GM19468 (cell line): ENCODE measurements at regions not wholly inside any gene's neighbourhood (a gene's known extent, or its start where the extent isn't known, plus 50 kb on each side); places are given as distances from the start of the nearest gene placed in this dataset.
A peak's percentile ranks its signal among the peaks of the same experiment; 100 is the strongest.

Source experiments
- ATAC-seq: cut with Tn5 transposase; IDR thresholded peaks from one replicate; pipeline ENCODE4 v1.9.1; 2021; ENCODE audit warnings: mild to moderate bottlenecking, moderate library complexity, moderate number of reproducible peaks; ENCODE audit not compliant: unreplicated experiment; ENCODE audit errors: extremely low read depth

- ATAC-seq, result no peak
These were observed 235.7 kb upstream of the LDB2 start for GRCh38 chr4:17134100-17134499.

GRCh38 chr4:17132226-17132625 is 233.8 kb upstream of the LDB2 start:
- ATAC-seq, result no peak

DNA sequence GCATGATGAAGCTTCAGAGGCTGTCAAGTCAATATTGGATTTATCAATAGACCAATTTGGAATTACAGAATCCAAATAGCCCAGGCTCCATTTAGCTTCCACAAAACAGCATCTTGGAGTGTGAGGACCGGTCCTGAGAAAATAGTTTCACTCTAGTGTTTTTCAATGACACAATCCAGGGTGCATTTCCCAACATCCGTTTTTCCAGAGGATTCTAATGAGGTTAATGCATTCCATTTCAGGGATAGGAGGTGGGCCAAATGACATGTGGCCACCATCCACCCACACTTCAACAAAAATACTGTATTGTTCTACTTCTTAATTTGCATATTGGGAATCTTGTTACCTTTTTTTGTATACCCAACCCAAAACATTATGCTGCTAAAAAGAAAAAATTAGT is 229.8 kb upstream of the LDB2 start:
- no peak for ATAC-seq

- ATAC-seq, result no peak
These were observed 228.0 kb upstream of the LDB2 start for GRCh38 chr4:17126321-17126966.

- ATAC-seq, result no peak
These were observed 226.3 kb upstream of the LDB2 start for GRCh38 chr4:17124767-17125166.

DNA sequence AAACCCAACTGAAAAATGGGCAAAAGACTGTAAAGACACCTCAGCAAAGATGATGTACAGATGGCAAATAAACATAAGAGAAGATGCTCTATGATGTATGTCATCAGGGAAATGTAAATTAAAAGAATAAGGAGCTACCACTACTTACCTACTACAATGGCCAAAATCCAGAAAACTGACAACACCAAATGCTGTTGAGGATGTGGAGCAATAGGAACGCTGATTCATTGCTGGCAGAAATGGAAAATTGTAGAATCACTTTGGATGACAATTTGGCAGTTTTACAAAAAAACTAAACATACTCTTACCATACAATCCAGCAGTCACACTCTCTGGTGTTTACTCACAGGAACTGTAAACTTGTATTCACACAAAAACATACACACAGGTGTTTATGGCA is 222.3 kb upstream of the LDB2 start:
- ATAC-seq, result no peak

- ATAC-seq, result no peak
These were observed 219.3 kb upstream of the LDB2 start for GRCh38 chr4:17117746-17118145.

DNA sequence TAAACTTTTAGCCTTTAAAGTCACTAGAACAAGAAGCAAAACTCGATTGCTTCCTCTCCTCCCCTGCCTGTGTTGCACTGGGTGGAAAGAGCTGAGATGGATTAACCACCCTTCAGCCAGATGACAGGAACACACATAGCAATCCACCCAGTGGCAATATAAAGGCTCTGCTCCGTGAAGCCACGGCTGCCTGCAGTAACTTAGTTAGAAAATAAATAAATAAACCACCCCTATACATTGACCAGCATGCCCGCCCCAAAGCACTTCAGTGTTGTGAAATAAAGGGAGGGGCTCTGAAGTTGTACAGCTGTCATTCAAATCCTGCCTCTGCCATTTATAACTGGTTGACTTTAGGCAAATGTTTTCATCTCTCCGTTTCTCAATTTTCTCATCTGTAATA is 217.1 kb upstream of the LDB2 start:
- ATAC-seq, result no peak

DNA sequence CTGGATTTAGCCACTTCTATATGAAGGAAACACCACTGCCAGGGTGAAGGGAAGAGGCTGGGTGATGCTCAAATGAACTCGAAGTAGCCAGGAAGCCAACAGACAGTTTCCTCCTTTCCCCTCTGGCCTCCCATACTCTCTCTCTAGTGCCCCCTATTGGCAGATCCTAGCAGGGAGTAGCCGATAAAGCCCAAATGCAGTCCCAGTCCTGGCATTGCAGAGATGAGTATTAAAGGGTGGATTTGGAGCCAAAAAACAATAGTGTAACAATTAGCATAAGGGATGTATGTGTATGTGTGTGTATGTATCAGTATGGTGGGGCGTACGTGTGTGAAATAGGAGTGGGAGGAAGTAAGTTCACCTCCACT is 213.8 kb upstream of the LDB2 start:
- no peak for ATAC-seq

- ATAC-seq, result no peak
These were observed 210.7 kb upstream of the LDB2 start for GRCh38 chr4:17109126-17109525.

GRCh38 chr4:17103231-17103630 is 204.8 kb upstream of the LDB2 start:
- no peak for ATAC-seq

DNA sequence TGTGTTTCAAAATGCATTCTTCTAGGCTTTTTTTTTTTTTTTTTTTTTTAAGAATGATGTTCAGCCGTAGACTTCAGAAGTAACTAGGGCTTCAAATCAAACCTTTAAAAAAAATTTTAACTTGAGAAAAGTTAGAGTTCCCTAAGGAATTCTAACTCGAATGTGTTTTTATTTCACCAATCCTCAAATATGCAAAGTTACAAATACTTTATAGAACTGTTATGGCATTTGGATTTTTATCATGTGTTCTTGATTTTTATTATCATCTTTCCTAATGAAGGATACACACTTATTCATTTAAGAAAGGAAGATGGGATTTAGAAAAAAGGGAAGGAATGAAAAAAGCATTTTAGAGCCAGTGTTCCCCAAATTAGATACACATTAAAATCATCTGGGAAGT is 200.6 kb upstream of the LDB2 start:
- no peak for ATAC-seq

- no peak for ATAC-seq
These were observed 200.0 kb upstream of the LDB2 start for GRCh38 chr4:17098401-17098800.

GRCh38 chr4:17097362-17097761 is 198.9 kb upstream of the LDB2 start:
- ATAC-seq, result no peak

DNA sequence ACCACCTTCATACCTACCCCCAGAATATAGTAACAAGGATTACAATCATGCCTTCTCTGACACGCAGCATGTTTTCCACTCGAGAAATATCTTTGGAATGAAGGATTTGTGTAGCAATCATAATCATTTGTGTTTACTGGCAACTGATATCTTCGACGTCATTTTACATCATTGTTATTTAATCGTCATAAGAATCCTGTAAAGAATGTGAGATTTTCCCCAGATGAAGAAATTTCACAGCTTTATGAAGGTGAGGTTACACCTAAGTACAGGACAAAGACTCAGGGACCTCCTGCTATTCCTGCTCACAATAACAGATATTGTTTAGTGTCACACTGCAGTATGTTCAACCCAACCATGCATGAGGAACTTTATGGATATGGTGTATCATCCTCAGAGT is 198.2 kb upstream of the LDB2 start:
- no peak for ATAC-seq

DNA sequence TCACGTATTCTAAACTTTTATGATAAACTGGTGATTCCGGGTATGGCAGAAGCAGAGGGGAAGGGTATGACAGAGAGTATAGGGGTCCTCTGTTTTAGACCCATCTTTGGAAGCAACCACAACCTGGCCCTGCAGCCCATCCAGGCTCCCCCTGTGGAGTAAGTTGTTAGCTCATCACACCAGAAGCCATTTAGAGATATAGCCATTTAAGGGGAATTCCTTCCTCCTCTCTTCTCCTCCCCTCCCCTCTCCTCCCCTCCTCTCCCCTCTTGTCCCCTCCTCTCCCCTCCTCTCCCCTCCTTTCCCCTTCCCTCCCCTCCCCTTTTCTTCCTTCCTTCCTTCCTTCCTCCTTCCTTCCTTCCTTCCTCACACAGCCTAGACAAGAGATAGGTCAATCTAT is 197.3 kb upstream of the LDB2 start:
- no peak for ATAC-seq

DNA sequence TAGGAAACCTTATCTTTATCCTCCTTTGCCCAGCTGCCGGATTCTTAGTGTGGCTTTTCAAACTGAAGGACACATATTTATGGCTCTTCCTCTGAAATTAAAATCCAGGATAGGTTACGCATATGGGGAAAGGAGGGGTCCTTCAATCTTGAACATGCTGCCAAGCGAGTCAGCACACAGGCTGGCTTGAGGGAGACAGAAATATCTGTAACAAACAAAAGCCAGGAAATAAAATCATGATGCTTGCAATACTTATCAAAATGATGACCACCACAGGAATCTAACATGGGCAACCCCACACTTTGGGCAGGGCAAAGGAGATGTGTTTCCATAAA is 196.4 kb upstream of the LDB2 start:
- ATAC-seq, result no peak

DNA sequence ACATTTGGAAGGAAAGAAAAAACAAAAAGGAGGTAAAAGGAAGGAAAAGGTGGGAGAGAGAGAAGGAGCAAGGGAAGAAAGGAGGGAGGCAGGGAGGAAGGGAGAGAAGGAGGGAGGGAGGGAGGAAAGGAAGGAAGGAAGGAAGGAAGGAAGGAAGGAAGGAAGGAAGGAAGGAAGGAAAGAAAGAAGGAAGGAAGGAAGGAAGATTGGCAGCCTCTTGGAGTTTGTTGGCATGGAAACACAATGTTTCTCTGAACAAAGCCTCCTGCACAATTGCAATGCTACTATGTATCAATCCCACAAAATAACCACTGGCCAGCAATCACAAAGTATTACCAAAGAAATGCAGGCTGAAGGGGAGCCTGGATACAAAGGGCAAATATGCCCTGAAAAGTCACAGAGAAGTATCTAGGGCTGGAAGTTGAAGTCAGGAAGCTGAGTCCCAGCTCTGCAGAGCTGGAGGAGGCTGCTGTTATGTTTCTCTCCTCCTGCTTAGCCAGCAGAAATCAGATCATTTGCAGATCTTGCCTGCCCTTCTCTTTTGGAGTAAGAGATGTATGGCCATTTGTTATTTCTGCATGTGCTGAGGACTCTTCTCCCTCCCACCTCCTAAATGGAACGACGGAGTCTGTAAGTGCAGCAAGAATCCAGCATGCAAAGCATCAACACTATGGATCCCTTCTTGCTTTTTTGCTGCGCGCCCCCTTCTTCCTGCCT is 195.9 kb upstream of the LDB2 start:
- no peak for ATAC-seq

DNA sequence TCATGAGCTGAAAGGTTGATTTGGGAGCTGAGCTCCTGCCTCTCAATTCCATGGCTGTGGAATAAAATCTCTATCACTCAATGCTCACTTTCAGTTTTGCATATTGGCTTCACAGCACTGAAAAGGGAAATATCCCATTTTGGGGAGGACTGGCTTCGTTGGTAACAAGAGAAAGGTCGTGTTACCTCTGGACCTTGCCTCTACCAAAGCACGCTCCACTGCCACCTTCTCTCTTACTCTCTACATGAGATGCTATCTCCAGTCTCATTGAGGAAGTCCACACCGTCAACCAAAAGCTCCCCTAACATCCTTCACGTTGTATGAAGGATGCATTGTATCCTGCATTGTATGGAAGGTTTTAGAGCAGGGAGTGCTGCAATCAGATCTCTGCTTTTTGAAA is 195.0 kb upstream of the LDB2 start:
- ATAC-seq, result no peak

DNA sequence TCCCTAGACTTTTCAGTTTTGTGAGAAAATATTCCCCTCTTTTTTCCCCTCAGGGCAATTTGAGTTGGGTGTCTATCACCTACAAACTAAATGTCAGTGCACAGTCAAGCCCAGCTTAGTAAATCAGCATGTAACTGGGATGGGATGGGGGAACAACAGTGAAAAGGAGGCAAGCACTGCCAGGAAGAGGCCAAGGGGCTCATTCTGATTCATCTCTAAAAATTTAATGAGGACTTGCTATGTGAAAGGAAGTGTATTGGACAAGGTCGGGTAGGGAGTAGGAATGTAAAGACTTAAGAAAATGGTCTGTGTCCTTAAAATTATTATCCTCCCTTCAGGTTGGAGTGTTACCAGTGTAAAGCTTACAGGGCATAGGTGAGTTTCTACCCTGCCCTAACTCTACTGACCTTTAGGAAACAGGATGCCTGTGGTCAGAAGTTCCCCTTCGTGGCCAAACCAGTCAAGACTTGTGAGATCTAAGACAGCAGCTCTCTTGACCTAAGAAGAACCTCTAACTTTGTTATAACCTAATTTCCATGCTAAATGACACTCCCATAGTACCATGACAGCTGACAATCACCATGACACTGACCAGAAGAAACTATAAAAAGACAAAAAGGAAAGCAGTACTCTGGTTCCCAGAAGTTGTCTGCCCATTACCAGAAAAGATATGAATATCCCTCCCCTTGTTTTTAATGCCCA is 194.4 kb upstream of the LDB2 start:
- ATAC-seq, result peak; percentile 39

DNA sequence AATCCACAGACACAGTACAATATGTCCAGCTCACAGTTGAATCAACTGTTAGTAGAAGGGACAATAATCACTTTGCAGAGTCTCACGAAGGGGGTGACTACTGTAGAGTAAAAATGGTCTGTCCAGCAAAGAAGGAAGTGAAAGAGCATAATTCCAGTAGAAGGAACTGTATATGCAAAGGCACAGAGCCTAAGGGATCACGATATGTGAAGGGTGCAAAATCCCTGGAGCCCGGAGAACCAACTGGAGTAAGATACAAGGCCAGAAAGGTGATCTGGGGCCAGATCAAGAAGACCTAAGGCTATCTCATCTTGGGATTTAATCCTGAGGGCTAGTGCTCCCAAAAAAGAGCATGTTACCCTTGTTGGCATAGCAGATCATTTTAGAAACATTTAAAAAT is 192.7 kb upstream of the LDB2 start:
- ATAC-seq, result no peak

DNA sequence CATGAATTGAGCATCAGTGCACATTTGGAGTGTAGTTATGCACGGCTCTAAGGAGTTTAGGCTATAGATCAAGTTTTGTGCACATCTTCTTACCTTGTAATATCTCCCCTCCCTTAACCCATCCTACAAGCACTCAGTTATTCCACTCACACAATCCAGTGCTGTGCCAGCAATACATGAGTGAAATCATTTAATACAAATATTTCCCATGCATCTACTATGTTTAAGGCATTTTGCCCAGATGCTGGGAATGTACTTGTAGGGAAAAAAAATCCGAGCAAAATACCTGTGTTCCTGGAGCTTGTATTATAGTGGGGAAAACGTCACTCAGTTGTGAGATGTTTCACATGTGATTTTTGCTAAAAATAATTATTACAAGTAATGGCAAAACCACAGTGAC is 191.6 kb upstream of the LDB2 start:
- no peak for ATAC-seq
